Esophagus muscularis mucosa (tissue), 4 donors: ENCODE measurements at regions not wholly inside any gene's neighbourhood (a gene's known extent, or its start where the extent isn't known, plus 50 kb on each side); places are given as distances from the start of the nearest gene placed in this dataset.

Experiments used
- DNase-seq: peaks from one replicate; pipeline ENCODE4 v3.0.0-alpha.2; 2017; ENCODE audit errors: extremely low spot score
- H3K27ac ChIP-seq, 4 donors: fragments of 200-600 bp; sonication (generic); replicated peaks in 1 of 4; 1 replicate in 3 of 4; 2 replicates in 1 of 4; pipeline ENCODE4 v1.5.1; 2016 to 2019; ENCODE audit warnings: mild to moderate bottlenecking in 1 of 4
- H3K27me3 ChIP-seq, 4 donors: fragments of 200-600 bp; sonication (generic); one replicate each; pipeline versions ENCODE4 v1.5.1 to v1.6.0; 2016 to 2019
- H3K36me3 ChIP-seq, 4 donors: fragments of 200-600 bp; sonication (generic); one replicate each; pipeline ENCODE4 v1.5.1; 2016 to 2019
- H3K4me1 ChIP-seq, 4 donors: fragments of 200-600 bp; sonication (generic); one replicate each; pipeline ENCODE4 v1.5.1; 2016 to 2019
- H3K4me3 ChIP-seq, 4 donors: fragments of 200-600 bp; sonication (generic); 1 replicate in 2 of 4; 2 replicates in 2 of 4; pipeline ENCODE4 v1.5.1; 2016 to 2019; ENCODE audit warnings: mild to moderate bottlenecking in 4 of 4, moderate library complexity in 1 of 4
- H3K9me3 ChIP-seq, 4 donors: fragments of 200-600 bp; sonication (generic); 1 replicate in 3 of 4; 2 replicates in 1 of 4; pipeline ENCODE4 v1.5.1; 2016 to 2019
- CTCF ChIP-seq, 3 experiments: fragments of 200-600 bp in 2 of 3; fragments of 450-650 bp in 1 of 3; sonication (generic) in 2 of 3; IDR thresholded peaks; one replicate each; pipeline ENCODE4 v1.5.1; 2017 to 2019; ENCODE audit warnings: antibody characterized with exemption in 3 of 3, mild to moderate bottlenecking in 2 of 3, moderate library complexity in 1 of 3
- EP300 ChIP-seq: sonication (generic); formaldehyde crosslinking; IDR thresholded peaks from one replicate; pipeline ENCODE4 v1.6.1; 2017; ENCODE audit warnings: antibody characterized with exemption
- POLR2A ChIP-seq: fragments of 450-650 bp; IDR thresholded peaks from one replicate; pipeline ENCODE4 v1.6.1; 2017; ENCODE audit warnings: antibody characterized with exemption, moderate library complexity, mild to moderate bottlenecking, low read depth
- POLR2AphosphoS5 ChIP-seq, 2 donors: sonication (generic); formaldehyde crosslinking; IDR thresholded peaks; one replicate each; pipeline ENCODE4 v1.6.1; 2017; ENCODE audit warnings: antibody characterized with exemption in 2 of 2
- WGBS: methylation state at CpG from one replicate; pipeline ENCODE4 v1.1.5; 2018; 5-methylcytosine and 5-hydroxymethylcytosine counted together
- intact Hi-C: fragments of 100-400 bp; cut with DNase I; formaldehyde crosslinking; loops from one replicate; pipeline ENCODE4 v1.15.1; 2023

GRCh38 chr15:57862761-57863160 is 156.2 kb downstream of the POLR2M start:
- H3K36me3 ChIP-seq, result no peaks in the 10 kb centered on the region
- no peaks in the 10 kb centered on the region for H3K4me1 ChIP-seq
- intact Hi-C loops, result loop anchor here (5.0 kb wide), 3 partner anchors 110 to 305 kb away; no protein-coding TSS in a partner anchor
- no peak overlapping the region for H3K4me3 ChIP-seq
- WGBS, result 92% methylated on average over 6 of the region's 6 CpGs
- TF ChIP-seq CTCF (IDR thresholded peaks at IDR 0.05) (no peak), POLR2A (no peak), POLR2AphosphoS5 (IDR thresholded peaks at IDR 0.05) (no peak), EP300 (no peak)
- H3K9me3 ChIP-seq, result no peaks in the 10 kb centered on the region
- DNase-seq, result no peak
- H3K27ac ChIP-seq, result no peak overlapping the region
- peaks cover 0 to 8% (median 0%) of the 10 kb centered on the region in 4 donors for H3K27me3 ChIP-seq

GRCh38 chr15:57865294-57865693 is 158.8 kb downstream of the POLR2M start:
- 91% methylated on average over 3 of the region's 3 CpGs for whole genome bisulfite sequencing
- Histone ChIP-seq H3K27me3 (peaks cover 0 to 13% (median 0%) of the 10 kb centered on the region in 4 donors), H3K9me3 (no peaks in the 10 kb centered on the region), H3K36me3 (no peaks in the 10 kb centered on the region), H3K4me1 (no peaks in the 10 kb centered on the region), H3K27ac (no peak overlapping the region), H3K4me3 (no peak overlapping the region)
- intact Hi-C loops, result no loop called here
- TF ChIP-seq CTCF (IDR thresholded peaks at IDR 0.05) (peak in 2 of 3 experiments; percentile 13 to 43), POLR2A (no peak)
- DNase-seq, result peak; percentile 26

GRCh38 chr15:57866149-57866736 is 159.7 kb downstream of the POLR2M start:
- intact Hi-C loops, result loop anchor here (2.0 kb wide), 1 partner anchor 201 kb away; no protein-coding TSS in a partner anchor
- DNase-seq, result peak; percentile 50

GRCh38 chr15:57867970-57868798 is 161.7 kb downstream of the POLR2M start:
- H3K4me1 ChIP-seq, result no peaks in the 10 kb centered on the region
- no peaks in the 10 kb centered on the region for H3K9me3 ChIP-seq
- peak; percentile 72 for DNase-seq
- H3K4me3 ChIP-seq, result no peak overlapping the region
- no peak overlapping the region for H3K27ac ChIP-seq
- intact Hi-C loops, result loop anchor here (2.0 kb wide), 1 partner anchor 199 kb away; no protein-coding TSS in a partner anchor
- TF ChIP-seq POLR2A (no peak), POLR2AphosphoS5 (IDR thresholded peaks at IDR 0.05) (no peak), EP300 (no peak), CTCF (IDR thresholded peaks at IDR 0.05) (no peak)
- WGBS, result 87% methylated on average over 15 of the region's 16 CpGs
- H3K36me3 ChIP-seq, result no peaks in the 10 kb centered on the region
- peaks cover 0 to 18% (median 0%) of the 10 kb centered on the region in 4 donors for H3K27me3 ChIP-seq

More at GRCh38 chr15:57866149-57866736, 159.7 kb downstream of the POLR2M start:
- no peak overlapping the region for H3K4me3 ChIP-seq
- no peak overlapping the region for H3K27ac ChIP-seq
- H3K36me3 ChIP-seq, result no peaks in the 10 kb centered on the region
- peaks cover 0 to 13% (median 0%) of the 10 kb centered on the region in 4 donors for H3K27me3 ChIP-seq
- TF ChIP-seq POLR2A (no peak), CTCF (IDR thresholded peaks at IDR 0.05) (peak; percentile 59 to 73 (median 59))
- H3K9me3 ChIP-seq, result no peaks in the 10 kb centered on the region
- 55% methylated on average over 7 of the region's 7 CpGs for WGBS
- no peaks in the 10 kb centered on the region for H3K4me1 ChIP-seq
